ENCODE measurements at regions not wholly inside any gene's neighbourhood (a gene's known extent, or its start where the extent isn't known, plus 50 kb on each side); places are given as distances from the start of the nearest gene placed in this dataset.

GRCh38 chr3:31439890-31440750 lies 92.6 kb upstream of the STT3B start:
- DNase-seq, result no peak

- no peak for DNase-seq
These were observed 91.8 kb upstream of the STT3B start for GRCh38 chr3:31440878-31441277.

- DNase-seq, result no peak
These were observed 90.0 kb upstream of the STT3B start for GRCh38 chr3:31442755-31443154.

GRCh38 chr3:31444220-31445142 lies 88.2 kb upstream of the STT3B start:
- DNase-seq, result no peak

GRCh38 chr3:31445701-31446100 lies 87.0 kb upstream of the STT3B start:
- no peak for DNase-seq

- no peak for DNase-seq
These were observed 84.5 kb upstream of the STT3B start for GRCh38 chr3:31448035-31448881.

GRCh38 chr3:31448882-31449243 lies 83.9 kb upstream of the STT3B start:
- no peak for DNase-seq

- no peak for DNase-seq
These were observed 83.4 kb upstream of the STT3B start for GRCh38 chr3:31449318-31449717.

- no peak for DNase-seq
These were observed 82.4 kb upstream of the STT3B start for GRCh38 chr3:31450345-31450744.

- no peak for DNase-seq
These were observed 80.1 kb upstream of the STT3B start for GRCh38 chr3:31452495-31453106.

GRCh38 chr3:31453430-31453829 lies 79.3 kb upstream of the STT3B start:
- DNase-seq, result no peak

- no peak for DNase-seq
These were observed 77.2 kb upstream of the STT3B start for GRCh38 chr3:31455524-31455923.

GRCh38 chr3:31456373-31456772 lies 76.4 kb upstream of the STT3B start:
- no peak for DNase-seq

GRCh38 chr3:31461426-31461825 lies 71.3 kb upstream of the STT3B start:
- no peak for DNase-seq

- no peak for DNase-seq
These were observed 70.6 kb upstream of the STT3B start for GRCh38 chr3:31462050-31462569.

GRCh38 chr3:31465999-31466398 lies 66.7 kb upstream of the STT3B start:
- DNase-seq, result no peak

GRCh38 chr3:31466866-31467265 lies 65.9 kb upstream of the STT3B start:
- DNase-seq, result no peak

- DNase-seq, result no peak
These were observed 64.3 kb upstream of the STT3B start for GRCh38 chr3:31468433-31468832.

GRCh38 chr3:31469385-31469784 lies 63.3 kb upstream of the STT3B start:
- DNase-seq, result no peak

- no peak for DNase-seq
These were observed 60.0 kb upstream of the STT3B start for GRCh38 chr3:31472479-31473390.

- DNase-seq, result no peak
These were observed 56.5 kb upstream of the STT3B start for GRCh38 chr3:31476209-31476608.
